ENCODE measurements at regions not wholly inside any gene's neighbourhood (a gene's known extent, or its start where the extent isn't known, plus 50 kb on each side); places are given as distances from the start of the nearest gene placed in this dataset.

GRCh38 chr6:77362055-77362454, 101.2 kb downstream of the HTR1B start:
- H3K36me3 ChIP-seq: no peaks in the 10 kb centered on the region
- no peak overlapping the region for H3K27ac ChIP-seq
- intact Hi-C loops (cut with DNase I): no loop called here
- no peak for FAIRE-seq
- ATAC-seq: no peak
- no peak for TF ChIP-seq CTCF (IDR thresholded peaks at IDR 0.05)
- no peak for DNase-seq
- no peaks in the 10 kb centered on the region for H3K4me1 ChIP-seq
- no peak overlapping the region for H3K4me3 ChIP-seq
- H3K9me3 ChIP-seq: no peaks in the 10 kb centered on the region
- WGBS, 2 donors: 90 to 91% methylated on average over 2 of the region's 2 CpGs
- no peaks in the 10 kb centered on the region for H3K27me3 ChIP-seq

- Histone ChIP-seq H3K36me3 (no peaks in the 10 kb centered on the region), H3K27me3 (no peaks in the 10 kb centered on the region), H3K4me3 (no peak overlapping the region), H3K27ac (no peak overlapping the region), H3K9me3 (no peaks in the 10 kb centered on the region), H3K4me1 (no peaks in the 10 kb centered on the region)
- FAIRE-seq (no peak), DNase-seq (no peak), ATAC-seq (no peak)
- intact Hi-C loops (cut with DNase I): no loop called here
- TF ChIP-seq CTCF (IDR thresholded peaks at IDR 0.05): no peak
- 93% methylated on average over 1 of the region's 1 CpG for WGBS, 2 donors
These were observed 102.3 kb downstream of the HTR1B start for GRCh38 chr6:77361018-77361417.

- DNase-seq (no peak), ATAC-seq (no peak), FAIRE-seq (no peak)
- Histone ChIP-seq H3K36me3 (no peaks in the 10 kb centered on the region), H3K27me3 (no peaks in the 10 kb centered on the region), H3K27ac (no peak overlapping the region), H3K4me1 (no peaks in the 10 kb centered on the region), H3K4me3 (no peak overlapping the region), H3K9me3 (no peaks in the 10 kb centered on the region)
- TF ChIP-seq CTCF (IDR thresholded peaks at IDR 0.05): no peak
- intact Hi-C loops (cut with DNase I): no loop called here
These were observed 106.5 kb downstream of the HTR1B start for GRCh38 chr6:77356821-77357220.

- intact Hi-C loops (cut with DNase I): no loop called here
- H3K4me3 ChIP-seq: no peak overlapping the region
- no peaks in the 10 kb centered on the region for H3K36me3 ChIP-seq
- ATAC-seq (no peak), DNase-seq (no peak), FAIRE-seq (no peak)
- H3K4me1 ChIP-seq: no peaks in the 10 kb centered on the region
- no peaks in the 10 kb centered on the region for H3K27me3 ChIP-seq
- no peak for TF ChIP-seq CTCF (IDR thresholded peaks at IDR 0.05)
- no peaks in the 10 kb centered on the region for H3K9me3 ChIP-seq
- H3K27ac ChIP-seq: no peak overlapping the region
These were observed 108.7 kb downstream of the HTR1B start for GRCh38 chr6:77354581-77354980.

- Histone ChIP-seq H3K9me3 (no peaks in the 10 kb centered on the region), H3K4me3 (no peak overlapping the region), H3K36me3 (no peaks in the 10 kb centered on the region), H3K4me1 (no peaks in the 10 kb centered on the region), H3K27ac (no peak overlapping the region), H3K27me3 (no peaks in the 10 kb centered on the region)
- FAIRE-seq (no peak), ATAC-seq (no peak), DNase-seq (no peak)
- TF ChIP-seq CTCF (IDR thresholded peaks at IDR 0.05): no peak
- intact Hi-C loops (cut with DNase I): no loop called here
These were observed 110.2 kb downstream of the HTR1B start for GRCh38 chr6:77353129-77353528.
